HG03571 (cell line): ENCODE measurements at regions not wholly inside any gene's neighbourhood (a gene's known extent, or its start where the extent isn't known, plus 50 kb on each side); places are given as distances from the start of the nearest gene placed in this dataset.
"Not testable (repeated sequence)": the region's sequence is repeated elsewhere in the genome, so short reads cannot be mapped to it uniquely, and the experiment has no call there.

Experiments used
- ATAC-seq: cut with Tn5 transposase; IDR thresholded peaks from one replicate; pipeline ENCODE4 v1.9.1; 2021; ENCODE audit not compliant: unreplicated experiment

DNA sequence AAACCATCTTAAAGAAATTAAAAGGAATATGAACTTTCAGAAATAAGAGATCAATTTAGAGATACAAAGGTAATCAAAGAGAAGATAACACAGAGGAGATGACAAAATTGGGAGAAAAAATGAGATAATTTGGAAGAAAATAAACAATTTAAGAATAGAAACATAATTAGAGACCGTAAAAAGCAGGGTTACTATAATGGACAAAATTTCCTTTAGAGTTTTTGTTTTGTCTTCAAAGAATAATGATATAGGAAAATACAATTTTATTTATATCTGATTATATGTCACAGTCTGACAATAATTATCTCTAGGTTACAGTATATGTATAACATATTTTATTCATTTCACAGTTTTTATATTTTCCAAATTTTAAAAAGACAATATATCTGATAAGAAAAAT is 716.4 kb upstream of the ZNF804A start:
- no peak for ATAC-seq

DNA sequence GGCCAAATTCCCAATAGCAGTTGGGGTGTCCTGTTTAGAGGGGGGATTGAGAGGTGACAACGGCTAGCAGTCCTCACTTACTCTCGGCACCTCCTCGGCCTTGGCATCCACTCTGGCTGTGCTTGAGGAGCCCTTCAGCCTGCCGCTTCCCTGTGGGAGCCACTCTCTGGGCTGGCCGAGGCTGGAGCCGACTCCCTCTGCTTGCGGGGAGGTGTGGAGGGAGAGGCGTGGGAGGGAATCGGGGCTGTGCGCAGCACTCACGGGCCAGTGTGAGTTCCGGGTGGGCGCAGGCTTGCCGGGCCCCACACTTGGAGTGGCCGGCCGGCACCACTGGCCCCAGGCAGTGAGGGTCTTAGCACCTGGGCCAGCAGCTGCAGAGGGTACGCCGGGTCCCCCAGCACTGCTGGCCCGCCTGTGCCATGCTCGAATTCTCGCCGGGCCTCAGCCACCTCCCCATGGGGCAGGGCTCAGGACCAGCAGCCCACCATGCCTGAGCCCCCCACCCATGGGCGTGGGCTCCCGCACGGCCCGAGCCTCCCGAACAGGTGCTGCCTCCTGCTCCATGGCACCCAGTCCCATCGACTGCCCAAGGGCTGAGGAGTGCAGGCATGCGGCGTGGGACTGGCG is 705.9 kb upstream of the ZNF804A start:
- no peak for ATAC-seq

DNA sequence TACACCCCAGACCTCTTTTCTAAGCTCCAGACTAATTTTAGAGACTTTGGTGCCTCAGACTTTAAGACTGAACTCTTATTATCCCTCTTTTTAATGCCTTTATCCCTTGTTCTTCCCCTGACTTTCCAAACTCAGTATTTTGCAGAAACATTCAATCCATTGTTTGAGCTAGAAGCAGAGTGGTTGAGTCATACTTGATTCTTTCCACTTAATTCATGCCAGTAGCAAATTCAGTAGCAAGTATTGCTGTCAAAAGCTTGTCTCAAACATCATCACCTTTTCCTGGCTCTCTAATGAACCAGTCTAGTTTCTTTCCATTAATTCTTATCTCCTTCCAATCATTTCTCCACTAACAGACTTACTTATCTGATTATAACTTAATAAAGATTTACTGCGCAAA is 699.7 kb upstream of the ZNF804A start:
- ATAC-seq, result no peak

DNA sequence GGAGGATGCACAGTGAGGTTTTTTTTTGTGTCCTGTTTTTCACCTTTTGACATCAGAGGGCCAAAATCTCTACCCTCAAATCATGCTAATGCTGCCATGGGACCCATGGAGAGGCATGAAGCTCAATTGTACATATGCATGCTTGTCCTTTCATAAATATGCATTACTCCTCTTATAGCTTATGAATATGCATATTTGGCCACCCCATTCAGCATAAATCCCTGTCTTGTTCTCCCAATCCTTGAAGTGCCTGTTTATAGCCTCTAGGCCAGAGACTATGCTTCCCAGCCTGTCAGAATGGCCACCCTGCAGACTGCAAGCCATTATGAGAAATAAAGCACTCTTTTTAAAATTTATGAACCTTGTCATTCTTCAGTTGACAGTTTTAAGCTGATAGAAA is 696.4 kb upstream of the ZNF804A start:
- ATAC-seq, result no peak

DNA sequence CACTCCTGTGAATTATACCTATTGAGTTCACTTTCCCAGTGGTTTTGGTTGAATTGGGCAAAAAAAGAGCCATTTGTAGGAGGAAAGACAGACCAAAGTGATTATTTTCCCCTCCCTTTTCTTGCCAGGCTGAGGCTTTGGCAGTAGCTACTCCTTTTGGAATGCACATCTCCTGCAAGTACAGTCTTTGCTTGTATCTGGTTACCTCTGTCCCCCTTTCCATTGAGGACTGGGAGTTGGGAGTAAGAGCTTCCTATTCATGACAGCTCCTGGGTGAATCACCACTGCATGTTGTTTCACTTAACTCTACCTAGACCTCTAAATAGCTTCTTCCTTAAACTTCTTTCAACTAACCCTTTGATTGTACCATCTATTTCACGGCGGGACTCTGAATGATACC is 695.3 kb upstream of the ZNF804A start:
- no peak for ATAC-seq

DNA sequence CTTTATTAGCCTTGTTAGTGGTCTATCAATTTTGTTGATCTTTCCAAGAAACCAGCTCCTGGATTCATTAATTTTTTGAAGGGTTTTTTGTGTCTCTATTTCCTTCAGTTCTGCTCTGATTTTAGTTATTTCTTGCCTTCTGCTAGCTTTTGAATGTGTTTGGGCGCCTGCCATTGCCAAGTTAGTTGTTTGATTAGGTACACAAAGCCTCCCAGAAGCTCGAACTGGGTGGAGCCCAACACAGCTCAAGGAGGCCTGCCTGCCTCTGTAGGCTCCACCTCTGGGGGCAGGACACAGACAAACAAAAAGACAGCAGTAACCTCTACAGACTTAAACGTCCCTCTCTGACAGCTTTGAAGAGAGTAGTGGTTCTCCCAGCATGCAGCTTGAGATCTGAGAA is 682.3 kb upstream of the ZNF804A start:
- not testable (repeated sequence) for ATAC-seq

DNA sequence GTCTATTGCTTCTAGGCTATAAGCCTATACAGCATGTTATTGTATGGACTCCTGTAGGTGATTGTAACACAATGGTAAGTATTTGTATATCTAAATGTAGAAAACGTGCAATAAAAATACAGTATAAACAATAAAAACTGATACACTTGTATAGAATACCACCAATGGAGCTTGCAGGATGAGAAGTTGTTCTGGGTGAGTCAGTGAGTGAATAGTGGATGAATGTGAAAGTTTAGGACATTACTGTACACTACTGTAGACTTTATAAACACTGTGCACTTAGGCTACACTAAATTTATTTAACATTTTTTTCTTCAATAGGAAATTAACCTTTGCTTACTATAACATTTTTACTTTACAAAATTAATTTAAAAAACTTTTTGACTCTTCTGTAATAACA is 679.2 kb upstream of the ZNF804A start:
- no peak for ATAC-seq

DNA sequence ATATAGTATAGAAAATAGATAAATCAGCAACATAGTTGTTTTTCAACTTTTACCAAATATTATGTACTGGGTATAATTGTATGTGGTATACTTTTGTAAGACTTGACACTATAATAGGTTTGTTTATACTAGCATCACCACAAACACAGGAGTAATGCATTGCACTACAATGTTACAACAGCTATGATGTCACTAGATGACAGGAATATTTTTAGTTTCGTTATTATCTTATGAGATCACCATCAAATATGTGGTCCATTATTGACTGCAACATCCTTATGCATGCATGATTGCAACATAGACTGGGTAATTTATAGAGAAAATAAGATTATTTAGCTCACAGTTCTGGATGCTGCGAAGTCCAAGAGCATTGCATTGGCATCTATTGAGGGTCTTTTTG is 678.4 kb upstream of the ZNF804A start:
- ATAC-seq, result no peak

DNA sequence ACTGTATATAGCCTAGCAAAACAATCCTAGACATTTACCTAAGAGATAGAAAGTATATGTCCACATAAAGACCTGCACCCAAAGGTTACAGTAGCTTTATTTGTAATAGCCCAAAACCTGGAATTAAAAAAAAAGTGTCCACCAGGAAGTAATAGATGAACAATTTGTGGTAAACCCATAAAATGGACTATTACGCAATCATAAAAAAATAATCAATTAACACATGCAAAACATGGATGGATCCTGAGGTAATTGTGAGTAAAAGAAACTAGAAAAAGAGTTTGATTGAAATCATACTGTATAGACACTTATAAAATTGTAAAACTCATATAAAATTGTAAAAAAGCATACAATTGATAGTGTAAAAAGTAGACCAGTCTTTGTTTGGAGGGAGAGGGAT is 673.0 kb upstream of the ZNF804A start:
- ATAC-seq, result no peak

DNA sequence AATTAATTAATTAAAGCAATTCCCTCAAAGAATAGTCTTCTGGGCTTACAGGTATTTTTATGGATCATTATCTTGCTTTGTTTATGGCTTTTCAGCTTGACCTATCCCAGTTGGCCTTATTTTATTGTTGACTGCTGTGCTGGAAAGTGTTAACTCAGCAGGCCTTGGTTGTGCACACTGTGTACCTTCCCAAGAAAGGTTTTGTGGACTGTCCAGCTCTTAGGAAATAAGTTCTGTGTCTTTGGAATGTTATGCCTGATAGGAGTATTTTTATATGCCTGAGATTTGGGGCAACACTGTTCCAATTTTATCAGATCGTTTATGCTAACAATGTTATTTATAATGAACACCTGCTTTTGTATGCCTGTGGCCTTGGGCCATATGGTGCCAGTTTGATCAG is 671.9 kb upstream of the ZNF804A start:
- ATAC-seq, result no peak

DNA sequence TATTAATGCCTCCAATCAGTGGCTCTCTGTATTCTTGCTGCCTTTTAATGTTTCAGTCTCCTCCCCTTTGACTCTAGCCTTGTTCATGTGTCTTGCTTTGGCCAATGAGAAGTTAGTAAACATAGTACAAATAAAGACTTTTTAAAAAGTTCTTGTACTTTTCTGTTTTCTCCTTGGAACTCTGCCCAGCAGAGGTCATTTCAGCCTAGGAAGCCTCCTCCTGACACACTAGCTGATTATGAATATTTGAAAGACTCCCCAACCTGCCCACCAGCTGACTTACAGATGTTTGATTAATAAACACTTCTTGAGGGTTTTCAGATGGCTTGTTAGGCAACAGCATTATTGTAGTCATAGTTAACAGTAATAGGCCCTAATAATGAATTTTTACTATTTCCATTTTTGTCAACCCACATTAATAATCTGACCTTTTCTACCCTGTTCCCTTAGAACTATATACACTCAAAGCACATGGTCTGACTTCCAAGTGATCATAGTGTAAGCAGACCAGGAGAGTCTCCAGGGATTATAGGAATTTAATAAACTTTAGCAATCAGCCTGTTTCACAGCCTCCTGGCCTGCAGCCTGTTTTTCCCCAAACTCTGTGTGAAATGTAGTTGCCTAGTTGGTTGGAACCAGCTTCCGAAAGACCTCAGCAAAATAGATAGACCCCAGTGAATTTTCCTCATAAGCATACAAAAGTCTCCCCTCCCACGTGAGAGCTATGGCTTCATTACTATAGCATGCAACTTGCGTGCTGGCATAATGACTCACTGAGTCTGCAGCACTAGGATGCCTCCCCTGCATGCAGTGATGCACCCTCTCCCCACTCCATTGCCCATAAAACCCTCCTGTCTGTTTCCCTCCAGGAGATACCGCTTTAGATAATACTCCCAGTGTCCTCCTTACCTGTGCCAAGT is 670.7 kb upstream of the ZNF804A start:
- ATAC-seq, result no peak

DNA sequence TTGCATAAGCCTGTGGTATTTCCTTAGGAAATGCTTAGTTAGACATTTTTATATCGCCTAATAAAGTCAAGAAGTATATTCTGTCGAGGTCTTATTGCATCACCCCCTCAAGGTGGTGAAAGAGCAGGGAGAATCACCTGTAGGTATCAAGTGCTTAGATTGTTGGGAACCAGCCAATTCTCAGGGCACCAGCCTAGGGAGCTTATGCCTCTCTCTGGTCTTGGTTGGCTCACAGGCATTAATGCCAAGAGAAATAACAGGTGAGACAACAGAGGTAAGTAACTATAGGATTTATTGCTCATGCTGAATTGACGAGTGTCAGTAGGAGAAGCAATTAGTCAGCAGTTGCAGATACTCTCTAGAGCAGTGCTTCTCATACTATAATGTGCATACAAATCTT is 663.3 kb upstream of the ZNF804A start:
- ATAC-seq, result no peak

DNA sequence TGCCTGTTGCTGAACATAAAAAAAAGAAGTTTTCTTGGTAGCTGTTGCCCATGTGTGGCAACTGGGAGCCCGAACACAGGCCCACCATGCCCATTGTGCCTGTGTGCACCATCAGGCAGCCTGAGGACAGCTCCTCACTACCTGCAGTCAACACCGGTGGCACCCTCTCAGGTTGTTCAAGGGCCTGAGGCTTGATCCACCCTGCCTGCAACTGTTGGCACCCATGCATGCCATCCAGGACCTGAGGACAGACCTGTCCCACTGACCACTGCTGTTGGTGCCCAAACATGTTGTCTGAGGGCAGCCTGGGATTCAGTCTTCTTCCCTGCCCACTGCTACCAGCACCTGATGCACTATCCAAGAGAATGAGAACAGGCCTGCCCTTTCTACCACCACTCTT is 661.1 kb upstream of the ZNF804A start:
- no peak for ATAC-seq

DNA sequence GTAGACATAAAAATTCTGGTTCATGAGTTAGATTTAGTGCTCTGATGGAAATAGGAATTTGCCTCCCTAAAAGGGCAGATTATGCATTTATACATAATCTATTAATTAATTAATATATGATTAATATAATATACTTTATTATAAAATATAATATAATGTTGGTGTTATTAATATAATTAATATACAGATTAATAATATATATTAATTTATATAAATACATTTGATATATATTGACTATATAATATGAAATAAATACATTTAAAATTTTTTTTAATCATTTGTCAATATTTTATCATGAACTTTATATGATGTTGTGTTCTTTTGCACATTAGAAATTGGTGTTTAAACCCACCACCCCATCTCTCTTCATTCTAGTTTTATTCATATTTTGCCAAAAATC is 652.1 kb upstream of the ZNF804A start:
- no peak for ATAC-seq

DNA sequence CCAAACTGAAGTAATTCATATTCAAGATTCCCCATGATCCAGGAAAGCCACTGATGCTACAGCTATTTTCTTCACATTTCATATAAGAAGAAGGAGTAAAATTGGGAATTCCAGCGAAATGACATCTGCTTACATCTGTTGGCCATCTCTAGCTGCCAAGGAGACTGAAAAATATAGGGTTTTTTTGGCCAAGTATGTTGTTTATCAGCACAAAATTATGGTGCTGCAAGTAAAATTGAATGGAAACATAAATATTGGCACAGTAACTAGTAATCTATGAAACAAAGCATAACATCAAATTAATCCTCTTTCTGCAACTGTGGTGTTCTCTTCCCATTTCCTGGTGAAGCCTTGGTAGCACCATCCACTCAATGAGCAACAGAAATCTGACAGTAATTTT is 649.5 kb upstream of the ZNF804A start:
- ATAC-seq, result no peak

DNA sequence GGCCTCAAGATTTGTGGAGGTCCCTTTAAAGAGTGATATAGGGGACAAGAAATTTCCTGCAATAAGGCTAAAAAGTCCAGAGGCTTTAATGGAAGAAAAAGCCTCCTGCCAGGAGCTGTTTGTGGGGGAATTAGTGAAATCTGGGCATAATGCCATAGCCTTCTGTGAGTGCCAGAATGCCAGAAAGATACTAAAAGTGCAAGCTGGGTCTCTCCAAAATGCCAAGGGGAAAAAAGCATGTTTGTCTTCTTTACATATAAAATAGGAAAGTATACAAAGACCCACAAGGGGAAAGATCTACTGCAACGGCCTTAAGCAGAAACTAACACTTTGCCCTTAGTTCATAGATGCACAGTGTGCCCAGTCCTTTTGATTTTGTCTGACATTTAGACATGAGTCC is 647.7 kb upstream of the ZNF804A start:
- no peak for ATAC-seq

DNA sequence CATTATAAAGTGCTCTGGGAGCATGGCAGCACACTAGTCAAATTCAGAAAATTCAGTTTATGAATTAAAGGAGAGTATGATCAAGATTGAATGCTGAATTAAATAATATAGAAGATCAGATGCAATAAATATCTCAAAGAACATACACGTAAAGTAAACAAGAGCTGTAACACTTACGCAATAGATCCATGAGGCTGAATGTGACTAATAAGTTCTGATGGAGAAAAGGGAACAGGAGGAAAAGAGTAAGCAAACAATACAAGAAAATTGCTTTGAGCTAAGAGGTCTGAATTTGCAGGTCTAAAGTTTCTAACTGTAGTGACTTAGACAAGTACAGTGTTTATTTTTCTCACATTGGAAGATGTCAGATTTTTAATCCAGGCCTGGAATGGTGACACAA is 646.7 kb upstream of the ZNF804A start:
- no peak for ATAC-seq

DNA sequence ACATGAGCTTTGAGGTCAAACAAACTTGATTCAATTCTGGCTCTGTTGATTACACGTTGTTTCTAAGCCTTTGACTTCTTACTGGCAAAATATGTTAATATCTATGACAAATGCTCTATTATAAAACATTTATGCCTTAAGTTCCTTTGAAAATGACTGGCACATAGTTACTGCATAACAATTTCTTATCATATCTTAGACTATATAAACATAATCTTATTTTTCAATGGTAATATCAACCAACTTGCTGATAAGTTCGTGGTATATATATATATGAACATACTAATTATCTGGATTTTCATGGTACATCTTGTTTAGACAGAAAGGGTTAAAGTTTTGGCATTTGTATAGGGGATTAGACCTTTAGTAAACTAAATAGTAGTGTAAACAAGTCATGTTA is 645.6 kb upstream of the ZNF804A start:
- no peak for ATAC-seq

DNA sequence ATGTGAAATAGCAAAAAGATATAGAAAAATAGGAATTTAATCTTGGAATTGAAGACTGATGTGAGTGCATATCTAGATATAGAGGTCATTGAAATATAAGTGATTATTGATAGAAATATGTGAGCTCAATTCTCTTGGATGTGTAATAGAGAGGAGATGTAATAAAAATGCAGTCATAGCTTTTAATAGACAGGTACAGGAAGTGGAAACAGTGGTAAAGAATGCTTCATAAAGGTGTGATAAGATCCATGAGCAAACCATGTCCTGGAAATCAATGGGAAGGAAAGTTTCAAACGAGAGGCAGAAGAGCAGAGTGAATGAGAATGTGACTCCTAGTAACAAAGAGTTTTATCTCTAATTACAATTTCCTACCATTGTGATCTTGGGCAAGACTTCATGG is 634.7 kb upstream of the ZNF804A start:
- ATAC-seq, result no peak

DNA sequence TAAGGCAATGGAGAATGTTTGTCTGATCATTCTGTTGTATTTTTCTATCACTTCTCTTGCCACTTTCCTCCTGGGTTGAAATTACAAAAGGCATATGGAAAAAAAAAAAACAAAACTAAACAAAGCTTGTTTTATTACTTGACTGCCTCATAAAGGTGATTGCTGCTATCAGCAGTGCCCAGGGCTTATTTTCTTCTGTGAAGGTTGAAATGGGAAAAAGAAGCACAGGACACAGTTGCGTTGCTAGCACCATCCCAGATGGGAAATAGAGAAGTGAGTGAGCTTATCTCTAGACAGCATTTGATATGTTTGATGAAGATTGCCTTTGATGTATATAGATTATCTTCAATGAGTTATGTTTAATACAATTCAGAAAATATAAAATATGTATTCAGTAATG is 633.8 kb upstream of the ZNF804A start:
- no peak for ATAC-seq

DNA sequence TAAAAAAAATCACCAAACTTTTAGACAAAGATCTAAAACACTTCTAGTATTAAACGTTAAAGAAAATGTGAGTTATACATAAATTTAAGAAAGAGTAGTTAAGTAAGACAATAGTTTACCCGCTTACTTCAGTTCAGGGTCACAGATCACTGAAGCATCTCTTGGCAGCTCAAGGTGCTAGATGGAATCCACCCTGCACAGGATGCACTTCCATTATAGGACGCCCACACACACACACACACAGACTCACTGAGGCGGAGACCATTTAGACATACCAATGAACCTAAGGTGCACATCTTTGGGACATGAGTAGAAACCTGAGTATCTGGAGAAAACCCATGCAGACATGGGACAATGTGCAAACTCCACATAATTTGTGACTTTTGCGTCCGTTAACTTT is 630.6 kb upstream of the ZNF804A start:
- ATAC-seq, result no peak

DNA sequence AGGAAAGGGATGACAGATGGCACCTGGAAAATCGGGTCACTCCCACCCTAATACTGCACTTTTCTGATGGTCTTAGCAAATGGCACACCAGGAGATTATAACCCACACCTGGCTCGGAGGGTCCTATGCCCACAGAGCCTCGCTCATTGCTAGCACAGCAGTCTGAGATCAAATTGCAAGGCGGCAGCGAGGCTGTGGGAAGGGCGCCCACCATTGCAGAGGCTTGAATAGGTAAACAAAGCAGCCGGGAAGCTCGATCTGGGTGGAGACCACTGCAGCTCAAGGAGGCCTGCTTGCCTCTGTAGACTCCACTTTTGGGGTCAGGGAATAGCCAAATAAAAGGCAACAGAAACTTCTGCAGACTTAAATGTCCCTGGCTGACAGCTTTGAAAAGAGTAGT is 622.7 kb upstream of the ZNF804A start:
- ATAC-seq, result not testable (repeated sequence)

DNA sequence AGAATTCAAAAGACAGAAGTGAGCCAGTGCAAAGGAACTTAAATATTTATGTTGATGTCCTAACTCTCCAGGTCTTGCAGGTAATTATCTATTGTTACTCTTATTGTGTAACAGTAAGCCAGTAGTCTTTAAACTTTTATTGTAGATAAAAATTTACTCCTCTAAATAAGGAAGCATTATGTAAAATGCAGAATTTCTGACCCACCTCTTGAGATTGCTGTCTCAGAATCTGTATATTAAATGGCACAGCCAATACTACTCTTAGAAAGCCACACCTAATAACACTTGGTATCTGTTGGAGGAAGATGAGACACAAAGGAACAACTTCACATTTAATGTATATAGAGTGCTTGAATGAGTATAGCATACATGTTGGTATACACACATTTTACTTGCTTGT is 613.5 kb upstream of the ZNF804A start:
- no peak for ATAC-seq
